Activated effector memory CD4-positive, alpha-beta T cell treated with anti-CD3 and anti-CD28 coated beads, Interleukin-2, amount 50 U/mL, for 16 hours (primary cell): ENCODE measurements at regions not wholly inside any gene's neighbourhood (a gene's known extent, or its start where the extent isn't known, plus 50 kb on each side); places are given as distances from the start of the nearest gene placed in this dataset.
A peak's percentile ranks its signal among the peaks of the same experiment; 100 is the strongest.
"Not testable (repeated sequence)": the region's sequence is repeated elsewhere in the genome, so short reads cannot be mapped to it uniquely, and the experiment has no call there.

ENCODE experiments used
- DNase-seq: peaks from one replicate; pipeline ENCODE4 v3.0.0-alpha.2; 2020

- DNase-seq: not testable (repeated sequence)
Measured at GRCh38 chr5:70510161-70510560, 95.0 kb downstream of the GTF2H2C_2 start.

GRCh38 chr5:70510811-70511210 lies 95.6 kb downstream of the GTF2H2C_2 start:
- DNase-seq: peak; percentile 49
